LNCaP clone FGC (cell line): ENCODE measurements at regions not wholly inside any gene's neighbourhood (a gene's known extent, or its start where the extent isn't known, plus 50 kb on each side); places are given as distances from the start of the nearest gene placed in this dataset.
A peak's percentile ranks its signal among the peaks of the same experiment; 100 is the strongest.

Source experiments
- DNase-seq: peaks from one replicate; pipeline ENCODE4 v3.0.0-alpha.2; 2011; ENCODE audit warnings: low read depth
- H3K4me3 ChIP-seq: 2 replicates; pipeline ENCODE4 v1.5.1; 2011; ENCODE audit warnings: mild to moderate bottlenecking, low read depth, low read length, control low read depth
- TF ChIP-seq, protein P1 (sequence below): IDR thresholded peaks from 2 replicates; pipeline ENCODE4 v1.5.1; 2012; ENCODE audit warnings: mild to moderate bottlenecking; ENCODE audit not compliant: control insufficient read depth, insufficient read depth; ENCODE audit errors: extremely low read depth

DNA sequence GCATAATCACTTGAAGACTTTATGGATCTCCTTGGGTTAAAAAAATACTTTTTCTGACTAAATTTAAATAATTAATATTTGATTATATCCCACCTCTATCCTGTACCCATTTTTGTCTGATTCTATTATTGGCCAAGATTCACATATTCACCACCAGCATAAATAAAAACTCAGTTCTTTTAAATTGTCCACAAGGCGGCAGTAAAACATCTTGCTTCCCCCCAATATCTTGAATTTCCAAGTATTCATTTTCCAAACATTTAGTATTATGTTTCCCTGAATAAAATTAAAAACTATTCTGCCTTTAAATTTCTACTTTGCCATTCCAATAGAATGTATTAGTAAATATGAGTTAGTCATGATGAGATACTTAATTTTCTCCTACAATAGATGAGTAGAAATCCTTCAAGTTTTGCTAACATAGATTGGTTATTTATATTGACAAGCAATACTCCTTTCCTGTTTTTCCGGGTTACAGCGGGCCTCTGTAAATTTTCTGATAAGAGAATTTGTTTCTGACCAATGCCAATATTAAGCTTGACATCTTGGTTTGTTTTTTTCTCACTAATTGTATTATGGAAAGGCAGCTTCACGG lies 218.7 kb upstream of the MDFIC2 start:
- TF ChIP-seq, protein P1, sequence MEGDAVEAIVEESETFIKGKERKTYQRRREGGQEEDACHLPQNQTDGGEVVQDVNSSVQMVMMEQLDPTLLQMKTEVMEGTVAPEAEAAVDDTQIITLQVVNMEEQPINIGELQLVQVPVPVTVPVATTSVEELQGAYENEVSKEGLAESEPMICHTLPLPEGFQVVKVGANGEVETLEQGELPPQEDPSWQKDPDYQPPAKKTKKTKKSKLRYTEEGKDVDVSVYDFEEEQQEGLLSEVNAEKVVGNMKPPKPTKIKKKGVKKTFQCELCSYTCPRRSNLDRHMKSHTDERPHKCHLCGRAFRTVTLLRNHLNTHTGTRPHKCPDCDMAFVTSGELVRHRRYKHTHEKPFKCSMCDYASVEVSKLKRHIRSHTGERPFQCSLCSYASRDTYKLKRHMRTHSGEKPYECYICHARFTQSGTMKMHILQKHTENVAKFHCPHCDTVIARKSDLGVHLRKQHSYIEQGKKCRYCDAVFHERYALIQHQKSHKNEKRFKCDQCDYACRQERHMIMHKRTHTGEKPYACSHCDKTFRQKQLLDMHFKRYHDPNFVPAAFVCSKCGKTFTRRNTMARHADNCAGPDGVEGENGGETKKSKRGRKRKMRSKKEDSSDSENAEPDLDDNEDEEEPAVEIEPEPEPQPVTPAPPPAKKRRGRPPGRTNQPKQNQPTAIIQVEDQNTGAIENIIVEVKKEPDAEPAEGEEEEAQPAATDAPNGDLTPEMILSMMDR: peak; percentile 53
- no peak overlapping the region for H3K4me3 ChIP-seq
- peak; percentile 14 for DNase-seq

DNA sequence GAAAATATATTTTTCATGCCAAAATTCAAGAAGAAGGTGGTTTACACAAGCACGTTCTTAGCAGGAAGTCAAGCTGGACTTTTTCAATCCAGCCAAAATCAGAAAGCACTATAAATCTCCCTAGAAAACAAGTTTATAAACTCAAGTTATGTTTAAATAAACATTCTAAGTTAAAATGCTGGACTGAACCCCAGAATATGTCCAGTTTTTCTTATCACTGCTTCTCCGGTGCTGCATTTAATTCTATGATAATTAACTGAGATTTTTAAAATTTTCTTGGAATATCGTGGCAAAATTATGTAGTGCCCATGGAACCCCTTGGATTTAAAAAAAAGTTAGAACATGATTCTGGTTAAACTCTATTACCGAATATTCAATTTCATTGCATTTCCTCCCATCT lies 218.2 kb upstream of the MDFIC2 start:
- no peak overlapping the region for H3K4me3 ChIP-seq
- no peak for DNase-seq
- TF ChIP-seq, protein P1: no peak

DNA sequence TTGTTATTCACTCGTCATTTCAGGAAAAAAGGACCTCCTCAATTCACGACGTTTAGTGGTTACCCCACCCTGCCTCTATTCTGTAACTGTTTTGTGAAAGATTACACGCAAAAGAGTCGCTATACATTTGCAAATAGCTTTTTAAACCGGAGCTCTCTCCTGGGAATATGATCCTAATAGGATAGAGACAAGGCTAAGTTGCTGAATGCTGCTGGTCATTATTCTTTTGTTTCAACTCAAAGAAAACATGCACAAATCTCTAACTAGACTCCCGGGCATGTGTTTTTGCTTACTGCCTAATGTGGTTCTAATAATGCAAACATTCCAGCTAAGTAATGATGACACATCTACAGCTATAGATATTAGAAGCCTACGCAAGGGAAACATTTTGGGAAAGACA lies 214.6 kb upstream of the MDFIC2 start:
- no peak overlapping the region for H3K4me3 ChIP-seq
- TF ChIP-seq, protein P1: no peak
- no peak for DNase-seq

DNA sequence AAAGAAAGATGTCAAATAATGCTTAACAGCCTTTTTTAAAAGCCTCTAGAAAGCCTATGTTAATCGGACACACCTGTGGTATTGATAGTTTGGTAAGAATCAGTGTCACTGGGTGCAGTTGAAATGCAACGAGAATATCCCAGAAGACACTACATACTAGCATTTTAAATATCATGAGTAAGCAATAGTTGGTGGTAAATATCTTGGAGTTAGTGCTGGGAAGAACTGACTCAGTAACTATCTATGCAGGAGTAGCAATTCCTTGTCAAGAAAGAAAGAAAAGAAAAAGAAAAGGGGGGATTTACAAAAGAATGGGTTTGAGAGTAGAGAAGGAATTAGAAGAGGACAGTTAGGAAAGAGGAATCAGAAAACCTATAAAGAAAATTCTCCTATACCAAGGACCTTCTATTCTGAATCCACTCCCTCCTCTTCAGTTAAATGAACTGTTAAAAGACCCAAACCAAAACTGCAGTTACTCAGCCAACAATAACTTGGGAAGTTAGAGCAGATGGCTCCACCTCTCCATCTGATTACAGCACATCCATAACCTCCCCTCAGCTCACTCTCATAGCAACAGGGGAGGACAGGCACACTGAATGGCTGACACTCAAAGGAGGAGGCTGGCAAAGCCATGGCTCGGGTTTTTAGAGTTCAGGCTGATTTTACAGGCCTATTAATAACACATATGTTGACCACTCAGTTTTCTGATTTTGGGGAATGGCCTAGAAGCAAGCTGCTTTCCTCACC lies 207.6 kb upstream of the MDFIC2 start:
- DNase-seq: no peak
- no peak overlapping the region for H3K4me3 ChIP-seq
- TF ChIP-seq, protein P1: no peak

DNA sequence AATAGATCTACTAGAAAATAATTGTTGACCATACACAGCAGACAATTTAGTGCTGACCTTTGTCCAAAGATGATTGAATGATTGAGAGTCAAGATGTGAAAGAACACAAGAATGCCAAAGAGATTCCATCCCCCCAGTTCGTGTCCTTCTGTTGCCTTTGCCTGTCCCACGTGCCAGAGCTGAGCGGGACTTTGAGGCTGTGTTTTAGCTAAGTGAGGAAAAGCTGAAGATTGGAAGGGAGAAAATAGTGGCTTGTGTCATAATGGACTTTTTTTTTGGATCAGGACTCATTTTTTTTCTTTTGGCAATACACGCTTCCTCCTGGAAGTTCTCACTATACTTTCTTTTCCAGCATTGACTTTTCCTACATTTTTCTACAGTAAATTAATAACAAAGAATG lies 206.6 kb upstream of the MDFIC2 start:
- DNase-seq: no peak
- H3K4me3 ChIP-seq: no peak overlapping the region
- TF ChIP-seq, protein P1: no peak

DNA sequence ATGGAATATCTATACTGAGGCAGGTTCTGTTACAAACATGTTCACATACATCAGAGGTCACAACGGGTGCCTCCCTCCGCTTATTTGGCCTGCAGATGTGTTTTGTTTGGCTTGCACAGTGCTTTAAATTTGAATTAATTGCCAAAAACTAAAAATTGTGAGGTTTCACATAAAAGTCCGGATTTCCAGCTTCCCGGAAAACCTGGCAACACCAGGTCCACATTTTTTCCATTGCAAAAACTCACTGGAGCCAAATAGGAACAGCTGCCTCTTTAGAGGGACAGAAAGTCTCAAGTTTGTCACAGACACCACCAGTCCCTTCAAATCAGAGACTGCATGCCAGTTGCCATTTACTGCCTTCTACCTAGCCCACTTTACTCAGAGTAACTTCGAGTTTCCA lies 205.9 kb upstream of the MDFIC2 start:
- no peak for DNase-seq
- H3K4me3 ChIP-seq: no peak overlapping the region

More for the DNA sequence above, 205.9 kb upstream of the MDFIC2 start:
- TF ChIP-seq, protein P1: no peak
